ENCODE measurements at regions not wholly inside any gene's neighbourhood (a gene's known extent, or its start where the extent isn't known, plus 50 kb on each side); places are given as distances from the start of the nearest gene placed in this dataset.

DNA sequence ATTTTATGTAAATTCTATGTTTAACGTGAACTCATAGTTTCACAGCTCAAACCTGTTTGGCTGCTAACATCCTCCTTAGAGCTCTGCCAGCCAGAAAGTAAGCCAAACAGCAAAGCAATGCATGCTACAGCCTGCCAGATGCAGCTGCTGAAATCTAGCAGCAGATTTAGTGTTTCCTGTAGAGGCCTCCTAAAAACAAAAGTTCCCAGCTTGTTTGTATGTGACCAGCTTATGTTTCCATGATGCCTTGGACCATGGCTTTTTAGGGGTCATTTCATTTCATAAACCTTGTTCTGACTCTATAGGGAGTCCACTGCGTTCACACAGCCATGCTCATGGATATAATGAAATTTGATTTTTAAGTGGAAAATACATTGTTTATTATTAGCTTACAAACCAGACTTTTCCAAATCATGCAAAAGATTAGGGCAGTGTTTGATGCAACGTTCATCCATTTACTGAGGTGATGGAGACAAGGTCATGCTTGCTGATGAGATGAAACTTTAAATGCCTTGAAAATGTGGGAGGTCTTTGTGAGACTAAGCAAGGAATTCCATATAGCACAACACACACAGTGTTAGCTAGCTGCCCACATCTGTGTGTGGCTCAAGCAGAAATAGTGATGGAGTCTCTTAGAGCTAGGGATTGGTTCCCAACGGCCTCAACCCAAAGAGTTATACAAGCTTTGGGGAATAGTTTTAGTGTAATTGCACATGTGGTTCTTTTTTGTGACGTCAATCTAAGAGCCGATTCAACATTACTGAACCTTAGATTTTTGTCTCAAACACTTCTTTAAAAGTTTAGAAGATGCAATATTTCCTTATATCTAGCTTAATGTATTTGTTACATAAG is 157.5 kb upstream of the LRIG3 start:
- no peak for DNase-seq

- DNase-seq, result no peak
Measured at GRCh38 chr12:59077153-59077552, 156.8 kb upstream of the LRIG3 start.

DNA sequence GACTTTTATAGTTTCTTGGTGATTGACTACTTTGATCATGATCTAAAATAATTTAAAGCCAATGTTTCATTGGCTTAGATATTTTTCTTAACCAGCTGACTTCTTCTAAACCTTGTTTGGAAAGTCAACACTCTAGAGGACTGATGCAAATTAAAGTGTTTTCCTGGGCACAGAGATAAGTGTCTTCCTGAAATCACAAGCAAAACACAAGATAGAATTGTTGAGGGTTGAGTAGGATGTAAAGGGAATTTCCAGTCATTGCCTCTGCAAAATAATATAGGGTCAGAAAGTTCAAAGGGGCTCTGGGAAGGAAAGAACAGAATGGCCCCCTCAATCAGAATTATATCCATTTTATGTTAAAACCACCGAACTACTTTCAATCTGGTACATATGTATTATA is 156.3 kb upstream of the LRIG3 start:
- DNase-seq, result no peak

DNA sequence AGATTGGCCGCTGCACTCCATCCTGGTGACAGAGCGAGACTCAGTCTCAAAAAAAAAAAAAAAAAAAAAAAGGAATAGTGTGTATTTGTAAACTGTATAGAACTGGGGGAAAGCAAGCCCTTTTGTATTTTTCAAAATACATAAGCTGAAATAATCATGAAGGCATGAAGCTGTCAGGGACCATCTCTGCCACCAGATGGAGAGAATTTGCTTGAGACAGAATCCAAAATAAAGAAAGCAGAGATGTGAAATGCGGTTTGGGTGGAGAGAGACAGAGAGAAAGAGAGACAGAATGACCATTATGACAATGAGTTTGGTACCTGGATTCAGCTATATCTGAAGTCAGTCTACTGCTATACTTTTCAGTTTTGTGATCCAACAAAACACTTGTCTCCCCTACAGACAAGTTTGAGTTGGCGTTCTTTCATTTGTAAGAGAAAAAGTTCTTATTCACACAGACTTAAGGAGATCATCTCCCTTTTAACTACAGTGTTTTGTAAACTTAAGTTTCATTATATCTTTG is 155.7 kb upstream of the LRIG3 start:
- no peak for DNase-seq

GRCh38 chr12:59075141-59075540 is 154.8 kb upstream of the LRIG3 start:
- no peak for DNase-seq

DNA sequence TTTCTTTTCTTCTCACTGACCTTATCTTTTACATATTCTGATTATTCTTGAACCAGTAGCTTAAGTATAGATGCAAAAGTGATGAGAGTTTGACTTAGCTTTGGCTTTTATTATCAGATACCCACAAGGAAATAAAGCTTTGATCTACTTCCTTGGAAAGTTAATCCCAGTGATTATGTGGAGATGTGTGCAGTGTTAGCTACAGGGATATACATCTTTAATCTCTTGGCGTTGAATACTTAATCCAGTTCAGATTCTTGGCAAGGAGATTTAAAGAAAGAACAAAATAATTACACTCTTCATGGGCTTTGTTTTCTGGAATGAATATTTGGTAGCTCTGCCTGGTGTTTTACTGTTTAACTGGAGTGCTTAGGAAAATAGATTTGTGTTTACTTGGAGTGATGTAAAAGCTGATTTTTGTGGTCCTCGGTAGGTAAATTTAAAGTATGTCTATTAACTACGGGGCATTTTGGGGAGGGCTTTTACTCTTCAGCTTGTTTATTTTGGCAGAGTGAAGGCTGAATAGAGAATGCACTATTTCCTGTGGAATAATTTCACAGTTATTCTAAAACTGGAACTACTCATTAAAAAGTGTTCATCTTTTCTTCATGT is 150.1 kb upstream of the LRIG3 start:
- DNase-seq, result peak; percentile 28

GRCh38 chr12:59069516-59069915 is 149.2 kb upstream of the LRIG3 start:
- DNase-seq, result no peak

- DNase-seq, result no peak
Measured at GRCh38 chr12:59068436-59068835, 148.1 kb upstream of the LRIG3 start.

GRCh38 chr12:59067083-59067482 is 146.8 kb upstream of the LRIG3 start:
- DNase-seq, result no peak

DNA sequence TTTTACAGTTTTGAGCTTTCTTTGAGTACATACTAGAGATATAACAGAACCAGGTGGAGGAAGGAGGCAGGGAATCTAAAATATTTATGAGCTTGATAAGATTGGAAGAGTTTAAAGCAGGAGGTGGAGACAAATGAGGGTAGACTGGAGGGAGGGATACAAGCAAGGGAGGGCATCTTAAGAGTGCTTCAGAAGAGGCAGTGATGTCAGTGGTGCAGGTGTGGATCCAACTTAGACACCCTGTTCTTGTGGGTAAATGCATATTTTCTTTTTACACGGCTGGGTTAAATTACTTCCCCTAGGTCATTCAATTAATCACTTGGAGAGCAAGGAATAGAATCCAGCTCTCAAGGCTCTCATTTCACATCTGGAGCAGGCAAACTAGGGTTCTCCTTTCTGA is 146.1 kb upstream of the LRIG3 start:
- DNase-seq, result no peak

DNA sequence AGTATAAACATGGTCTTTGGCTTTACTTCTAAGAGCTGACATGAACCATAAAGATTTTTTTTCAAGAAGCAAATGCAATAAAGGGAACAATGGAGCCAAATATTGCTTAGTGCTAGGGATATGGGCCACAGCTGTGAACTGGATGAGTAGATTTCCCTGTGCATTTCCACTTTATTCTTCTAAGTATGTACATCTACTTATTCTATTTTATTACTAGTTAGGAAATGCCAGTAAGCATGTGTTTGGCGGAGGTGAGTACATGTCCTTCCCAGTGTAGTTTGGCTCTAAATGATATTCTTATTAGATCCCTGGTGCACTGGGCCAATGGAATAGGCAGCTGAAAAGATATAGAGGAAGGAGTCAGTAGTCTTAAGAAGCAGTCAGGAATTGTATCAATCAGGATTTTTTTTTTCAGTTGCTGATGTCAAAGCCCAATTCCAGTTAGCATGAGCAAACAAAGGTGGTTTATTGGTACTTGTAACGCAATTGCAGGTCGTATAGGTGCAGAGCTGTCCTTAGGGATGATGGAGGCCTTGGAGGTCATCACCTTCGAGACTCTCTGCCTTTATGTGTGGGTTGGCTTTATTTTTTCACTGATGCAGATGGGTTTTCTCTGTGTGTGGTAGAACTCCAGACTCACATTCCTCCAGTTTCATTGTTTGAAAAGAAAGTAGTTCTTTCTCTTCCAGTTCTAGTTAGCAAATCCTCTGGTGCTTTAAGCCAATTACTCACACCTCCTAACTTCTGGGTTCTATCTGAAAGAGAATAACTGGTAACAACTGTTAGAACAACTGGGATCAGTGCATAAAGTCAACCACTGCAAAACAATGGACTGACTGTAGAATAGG is 139.0 kb upstream of the LRIG3 start:
- no peak for DNase-seq

DNA sequence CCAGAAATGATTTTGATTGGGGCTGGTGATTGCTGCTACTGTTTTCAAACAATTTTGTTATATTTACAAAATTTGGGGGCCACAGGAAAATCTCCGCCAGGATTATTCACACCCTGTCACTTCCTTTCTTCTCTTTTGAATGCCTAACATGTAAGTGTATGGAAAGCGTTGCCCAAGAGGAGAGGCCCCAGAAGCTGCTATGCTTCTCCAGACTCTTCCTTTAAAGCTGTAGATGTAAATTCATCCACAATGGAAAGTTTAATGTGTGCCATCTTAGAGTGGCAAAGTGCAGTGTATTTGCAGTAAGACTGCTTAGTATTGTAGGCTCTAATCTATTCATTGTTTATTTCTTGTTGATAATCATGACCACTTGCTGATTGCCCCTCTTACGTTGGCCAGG is 136.7 kb upstream of the LRIG3 start:
- no peak for DNase-seq

DNA sequence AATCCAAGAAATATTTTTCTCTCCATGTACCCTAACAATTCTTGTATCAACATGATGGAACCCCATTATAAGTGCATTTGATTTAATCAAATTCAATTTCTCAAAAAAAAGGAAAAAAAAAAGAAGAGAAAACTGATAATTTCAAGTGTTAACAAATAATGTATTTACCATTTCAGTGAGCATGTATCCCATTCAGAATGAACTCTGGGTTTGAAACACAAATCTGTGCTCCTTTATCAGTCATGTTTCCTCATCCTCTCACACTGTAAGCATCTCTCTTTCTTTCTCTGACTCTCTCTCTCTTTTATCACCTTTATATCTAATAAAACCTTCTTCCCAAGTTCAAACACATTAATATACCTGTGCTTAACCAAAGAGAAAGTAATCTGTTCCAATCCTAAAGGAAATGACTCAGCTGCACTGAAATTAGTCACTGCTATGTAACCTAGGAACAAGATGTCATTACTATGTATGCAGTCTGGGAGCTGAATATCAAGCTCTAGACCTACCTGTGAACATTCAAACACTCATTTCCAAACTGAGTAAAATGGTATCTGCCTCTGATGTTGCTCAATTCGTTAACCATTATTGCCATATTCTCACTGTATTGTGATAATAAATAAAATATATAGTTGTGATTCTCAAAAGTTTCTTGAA is 135.0 kb upstream of the LRIG3 start:
- DNase-seq, result no peak

DNA sequence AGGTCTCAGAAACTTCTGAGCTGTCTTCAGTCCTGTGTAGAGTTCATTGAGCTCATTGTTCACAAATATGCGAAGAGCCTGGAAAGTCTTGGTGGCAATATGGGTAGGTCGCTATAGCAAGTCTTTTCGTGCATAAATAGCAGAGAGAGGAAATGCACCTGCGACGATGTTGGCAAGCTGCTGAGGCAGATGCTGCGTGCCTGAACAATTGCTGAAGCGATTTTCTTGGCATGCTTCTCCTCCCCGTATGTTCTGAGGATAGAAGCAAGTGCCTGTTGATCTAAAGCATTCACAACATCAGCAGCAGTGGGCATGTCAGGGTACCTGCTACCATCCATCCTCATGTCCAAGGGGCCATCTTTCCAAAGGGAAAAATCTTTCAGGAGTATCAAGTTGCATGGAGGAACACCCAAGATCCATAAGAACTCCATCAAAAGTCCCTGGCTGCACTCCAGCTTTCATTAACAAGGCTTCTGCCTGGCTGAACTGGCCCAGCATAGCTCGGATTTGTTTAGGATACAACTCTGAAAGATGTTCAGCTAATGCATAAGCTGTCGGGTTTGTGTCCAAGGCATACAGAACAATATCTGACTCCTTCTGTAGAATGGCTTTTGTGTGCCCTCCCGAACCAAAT is 133.1 kb upstream of the LRIG3 start:
- peak; percentile 38 for DNase-seq

DNA sequence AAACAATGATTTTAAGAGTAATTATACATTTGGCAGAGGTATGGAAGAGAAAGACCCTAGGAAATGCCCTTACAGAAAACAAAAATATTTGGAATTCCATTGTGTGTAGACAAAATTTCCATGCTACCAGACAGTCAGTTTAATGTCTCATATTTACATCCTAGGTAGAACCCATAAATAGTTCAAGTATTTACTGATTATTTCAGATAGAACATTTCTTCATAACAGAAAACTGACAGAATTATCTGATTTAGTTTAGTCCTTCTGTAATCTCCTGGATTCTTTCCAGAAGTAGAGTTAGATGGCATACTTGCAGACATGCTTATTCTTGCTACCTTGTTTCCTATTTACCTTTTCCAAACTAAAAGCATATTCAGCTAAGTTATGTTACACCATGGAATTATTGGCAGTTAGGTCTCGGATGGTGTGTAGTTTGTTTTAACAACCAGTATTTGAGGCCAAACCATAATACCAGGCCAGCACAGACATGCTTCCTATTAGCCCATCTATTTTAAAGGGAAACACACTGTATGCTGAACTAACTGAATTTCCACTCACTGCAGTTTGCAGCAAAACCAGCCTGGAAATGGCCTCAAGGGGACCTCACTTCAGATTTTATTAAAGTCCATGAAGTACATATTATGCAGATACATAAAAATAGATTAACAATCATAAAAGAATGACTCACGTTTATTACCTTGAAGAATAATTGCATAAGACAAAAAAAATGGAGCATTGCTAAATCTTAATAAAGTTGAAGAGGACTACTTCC is 126.6 kb upstream of the LRIG3 start:
- DNase-seq, result no peak

- no peak for DNase-seq
Measured at GRCh38 chr12:59044791-59045190, 124.5 kb upstream of the LRIG3 start.

DNA sequence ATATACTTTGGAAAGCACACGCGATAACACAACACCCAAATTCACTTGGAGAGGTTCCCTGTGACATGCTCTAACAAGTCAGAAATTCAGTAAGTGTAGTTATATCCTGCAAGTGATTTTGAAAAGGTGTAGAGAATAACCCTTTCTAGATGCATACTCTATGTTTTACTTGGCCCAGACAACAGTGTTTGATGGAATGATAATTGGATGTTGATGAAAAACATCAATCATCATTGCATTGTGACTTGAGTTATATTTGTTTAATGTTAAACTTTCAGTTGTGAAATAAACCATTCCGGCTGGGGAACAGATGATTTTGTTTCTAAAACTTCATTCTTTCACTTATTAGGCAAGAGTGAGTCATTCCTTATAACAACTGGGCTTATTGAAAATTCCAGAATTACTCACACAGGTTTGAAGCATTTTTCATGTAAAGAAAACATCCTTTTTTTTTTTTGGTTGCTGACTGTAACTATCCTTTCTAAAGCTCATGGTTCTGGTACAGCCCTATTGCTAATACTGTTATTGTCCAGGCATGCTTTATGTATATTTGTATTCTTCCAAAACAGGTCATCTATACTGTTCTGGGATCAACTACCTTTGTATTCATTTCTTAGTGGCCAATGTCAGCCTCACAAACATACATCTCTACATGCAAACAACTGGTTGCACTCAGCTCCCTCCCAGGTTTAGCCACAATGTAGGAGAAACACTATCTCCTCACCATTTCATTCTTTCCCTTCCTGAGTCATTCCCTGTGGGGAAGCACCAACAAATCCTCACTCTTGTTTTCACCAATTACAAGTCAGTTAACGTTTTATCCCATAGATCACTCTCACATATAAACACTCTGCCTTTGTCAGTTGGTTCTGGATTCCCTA is 121.2 kb upstream of the LRIG3 start:
- no peak for DNase-seq

GRCh38 chr12:59040656-59041055 is 120.4 kb upstream of the LRIG3 start:
- peak; percentile 29 for DNase-seq

DNA sequence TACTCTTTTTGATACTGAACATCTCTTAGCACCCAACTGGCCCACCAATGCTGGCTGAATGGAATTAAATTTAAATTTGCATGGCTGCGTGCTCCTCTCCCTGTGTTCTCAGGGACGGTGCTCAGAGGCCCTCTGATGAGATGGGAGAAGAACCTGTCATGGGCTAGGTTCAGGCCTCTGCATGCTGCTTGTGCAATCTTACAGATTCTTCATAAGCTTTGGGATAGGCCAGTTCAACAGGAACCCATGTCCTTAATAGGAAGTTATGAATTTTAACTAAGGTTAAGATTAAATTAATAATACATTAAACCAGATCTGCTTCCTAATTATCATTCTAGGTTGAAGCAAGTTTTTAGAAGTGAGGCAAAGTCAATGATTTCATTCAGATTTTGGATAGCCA is 119.7 kb upstream of the LRIG3 start:
- no peak for DNase-seq

DNA sequence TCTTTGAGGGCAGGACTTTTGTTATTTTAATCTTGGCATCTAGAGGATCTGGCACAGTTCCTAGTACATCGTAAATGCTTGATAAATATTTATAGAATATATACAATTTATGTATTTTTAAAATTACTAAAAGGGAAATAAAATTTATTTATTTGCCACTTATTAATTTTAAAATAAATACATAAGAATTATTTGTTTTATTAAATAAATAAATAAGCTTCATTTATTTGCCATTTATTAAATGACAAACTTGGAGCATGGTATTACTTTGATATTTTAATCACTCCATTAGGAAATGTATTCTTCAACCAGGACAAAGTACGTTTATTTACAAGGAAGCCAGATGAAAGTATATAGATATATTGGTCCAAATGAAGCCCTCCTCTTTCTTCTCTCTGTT is 118.7 kb upstream of the LRIG3 start:
- DNase-seq, result no peak

All from COR-L47 (cell line).